KMS-11 (cell line): ENCODE measurements at regions not wholly inside any gene's neighbourhood (a gene's known extent, or its start where the extent isn't known, plus 50 kb on each side); places are given as distances from the start of the nearest gene placed in this dataset.

Experiments
- H2AFZ ChIP-seq: fragments of 200-600 bp; sonication (generic); 2 replicates; pipeline ENCODE4 v1.6.1; 2016; ENCODE audit warnings: antibody characterized with exemption, mixed run types, low read depth
- H3K27ac ChIP-seq: fragments of 200-600 bp; sonication (generic); 2 replicates; pipeline ENCODE4 v1.6.1; 2016; ENCODE audit warnings: mild to moderate bottlenecking, mixed run types
- H3K27me3 ChIP-seq: fragments of 200-600 bp; sonication (generic); 2 replicates; pipeline ENCODE4 v1.6.1; 2017; ENCODE audit warnings: mild to moderate bottlenecking, low read depth, mixed run types, moderate library complexity; ENCODE audit not compliant: insufficient read depth
- H3K36me3 ChIP-seq: fragments of 200-600 bp; sonication (generic); 2 replicates; pipeline ENCODE4 v1.6.1; 2017; ENCODE audit warnings: mild to moderate bottlenecking, mixed run types; ENCODE audit not compliant: insufficient read depth
- H3K4me1 ChIP-seq: fragments of 200-600 bp; sonication (generic); 2 replicates; pipeline ENCODE4 v1.6.1; 2016; ENCODE audit warnings: mild to moderate bottlenecking, low read depth, mixed run types; ENCODE audit not compliant: poor library complexity, severe bottlenecking
- H3K4me2 ChIP-seq: fragments of 200-600 bp; sonication (generic); 2 replicates; pipeline ENCODE4 v1.7.0; 2016; ENCODE audit warnings: mild to moderate bottlenecking, mixed run types
- H3K4me3 ChIP-seq: fragments of 200-600 bp; sonication (generic); IDR thresholded peaks from 2 replicates; pipeline ENCODE4 v1.6.1; 2017; ENCODE audit warnings: low read depth, low read length, mixed read lengths; ENCODE audit not compliant: insufficient read depth
- H3K79me2 ChIP-seq: fragments of 200-600 bp; sonication (generic); 2 replicates; pipeline ENCODE4 v1.6.1; 2016; ENCODE audit warnings: low read depth, mixed run types; ENCODE audit not compliant: insufficient read depth
- H3K9ac ChIP-seq: fragments of 200-600 bp; sonication (generic); 2 replicates; pipeline ENCODE4 v1.6.1; 2016; ENCODE audit warnings: mild to moderate bottlenecking, mixed run types
- H4K20me1 ChIP-seq: fragments of 200-600 bp; sonication (generic); 2 replicates; pipeline ENCODE4 v1.6.1; 2016; ENCODE audit warnings: mild to moderate bottlenecking, mixed run types; ENCODE audit not compliant: insufficient read depth
- CTCF ChIP-seq: fragments of 200-600 bp; sonication (generic); conservative IDR thresholded peaks from 2 replicates; pipeline ENCODE4 v1.6.1; 2017; ENCODE audit warnings: low read depth, mild to moderate bottlenecking, antibody characterized with exemption, low read length, moderate library complexity, mixed read lengths

- no peak for TF ChIP-seq CTCF
- H3K27ac ChIP-seq = no peak overlapping the region
- H3K36me3 ChIP-seq = no peaks in the 10 kb centered on the region
- H3K79me2 ChIP-seq = no peaks in the 10 kb centered on the region
- no peak overlapping the region for H2AFZ ChIP-seq
- no peak overlapping the region for H3K9ac ChIP-seq
- no peaks in the 10 kb centered on the region for H3K4me1 ChIP-seq
- no peak overlapping the region for H3K4me2 ChIP-seq
- H4K20me1 ChIP-seq = no peaks in the 10 kb centered on the region
- no peaks in the 10 kb centered on the region for H3K27me3 ChIP-seq
- H3K4me3 ChIP-seq = no peak overlapping the region
Observed at GRCh38 chr10:105973360-105973759, 1191.1 kb downstream of the SORCS1 start.

GRCh38 chr10:105971460-105971859 lies 1193.0 kb downstream of the SORCS1 start:
- Histone ChIP-seq H3K79me2 (no peaks in the 10 kb centered on the region), H3K27me3 (no peaks in the 10 kb centered on the region), H3K4me1 (no peaks in the 10 kb centered on the region), H4K20me1 (no peaks in the 10 kb centered on the region), H3K36me3 (no peaks in the 10 kb centered on the region), H3K9ac (no peak overlapping the region), H2AFZ (no peak overlapping the region), H3K27ac (no peak overlapping the region), H3K4me2 (no peak overlapping the region), H3K4me3 (no peak overlapping the region)
- no peak for TF ChIP-seq CTCF

DNA sequence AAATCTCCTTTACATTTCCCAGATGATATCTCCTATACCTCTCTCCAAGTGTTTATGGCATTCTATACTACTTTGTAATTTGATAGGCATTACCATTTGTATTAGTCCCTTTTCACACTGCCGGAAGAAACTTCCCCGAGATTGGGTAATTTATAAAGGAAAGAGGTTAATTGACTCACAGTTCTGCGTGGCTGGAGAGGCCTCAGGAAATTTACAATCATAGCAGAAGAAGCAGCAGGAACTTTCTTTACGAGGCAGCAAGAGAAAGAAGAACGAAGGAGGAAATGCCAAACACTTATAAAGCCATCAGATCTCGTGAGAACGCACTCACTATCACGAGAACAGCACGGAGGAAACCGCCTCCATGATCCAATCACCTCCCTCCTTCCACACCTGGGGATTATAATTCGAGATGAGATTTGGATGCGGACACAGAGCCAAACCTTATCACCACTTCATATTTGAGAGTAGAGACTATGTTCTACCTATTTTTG lies 1194.6 kb downstream of the SORCS1 start:
- H3K4me3 ChIP-seq = no peak overlapping the region
- no peaks in the 10 kb centered on the region for H3K36me3 ChIP-seq
- no peaks in the 10 kb centered on the region for H3K27me3 ChIP-seq
- H3K4me2 ChIP-seq = no peak overlapping the region
- no peaks in the 10 kb centered on the region for H3K4me1 ChIP-seq
- H3K27ac ChIP-seq = no peak overlapping the region
- TF ChIP-seq CTCF = no peak
- H2AFZ ChIP-seq = no peak overlapping the region
- no peaks in the 10 kb centered on the region for H4K20me1 ChIP-seq
- H3K9ac ChIP-seq = no peak overlapping the region
- no peaks in the 10 kb centered on the region for H3K79me2 ChIP-seq

GRCh38 chr10:105968666-105969065 lies 1195.8 kb downstream of the SORCS1 start:
- TF ChIP-seq CTCF = no peak
- no peaks in the 10 kb centered on the region for H4K20me1 ChIP-seq
- H2AFZ ChIP-seq = no peak overlapping the region
- H3K4me1 ChIP-seq = peaks cover 3% of the 10 kb centered on the region
- H3K36me3 ChIP-seq = no peaks in the 10 kb centered on the region
- H3K79me2 ChIP-seq = no peaks in the 10 kb centered on the region
- H3K27ac ChIP-seq = no peak overlapping the region
- no peak overlapping the region for H3K4me3 ChIP-seq
- H3K4me2 ChIP-seq = no peak overlapping the region
- H3K27me3 ChIP-seq = no peaks in the 10 kb centered on the region
- no peak overlapping the region for H3K9ac ChIP-seq
